BJ (cell line): ENCODE measurements at regions not wholly inside any gene's neighbourhood (a gene's known extent, or its start where the extent isn't known, plus 50 kb on each side); places are given as distances from the start of the nearest gene placed in this dataset.

Source experiments
- CTCF ChIA-PET: fragments of 350-600 bp; formaldehyde crosslinking; extraction: SDS; loops from one replicate; lab custom pipeline; 2021; ENCODE audit warnings: antibody characterized with exemption, inconsistent platforms; lab: Yijun Ruan, JAX
- POLR2A ChIA-PET: fragments of 300-600 bp; sonication (Branson Sonifier 250); formaldehyde crosslinking; extraction: SDS; loops from one replicate; lab custom pipeline; 2021; ENCODE audit warnings: antibody characterized with exemption; lab: Charles Lee
- DNase-seq: peaks from one replicate; pipeline ENCODE4 v3.0.0-alpha.2; 2011; ENCODE audit warnings: low read depth
- H3K27me3 ChIP-seq: 2 replicates; pipeline ENCODE4 v1.6.0; 2011; ENCODE audit warnings: low read length; ENCODE audit not compliant: control insufficient read depth, insufficient read depth
- H3K36me3 ChIP-seq: 2 replicates; pipeline ENCODE4 v1.5.1; 2011; ENCODE audit warnings: low read length; ENCODE audit not compliant: control insufficient read depth, insufficient read depth
- H3K4me3 ChIP-seq: 2 replicates; pipeline ENCODE4 v1.5.1; 2011; ENCODE audit warnings: low read depth, mild to moderate bottlenecking, control low read depth, low read length
- CTCF ChIP-seq: IDR thresholded peaks from 2 replicates; pipeline ENCODE4 v1.5.1; 2011; ENCODE audit warnings: low read depth, mild to moderate bottlenecking, control low read depth, inconsistent platforms, low read length, moderate library complexity; ENCODE audit not compliant: insufficient read depth

- no peak for DNase-seq
- ChIA-PET POLR2A (no interaction called here), CTCF (no interaction called here)
- no peak for TF ChIP-seq CTCF
- no peaks in the 10 kb centered on the region for H3K36me3 ChIP-seq
- no peaks in the 10 kb centered on the region for H3K27me3 ChIP-seq
- H3K4me3 ChIP-seq: no peak overlapping the region
Measured at GRCh38 chr4:28148221-28148620, 1287.6 kb downstream of the STIM2 start.

DNA sequence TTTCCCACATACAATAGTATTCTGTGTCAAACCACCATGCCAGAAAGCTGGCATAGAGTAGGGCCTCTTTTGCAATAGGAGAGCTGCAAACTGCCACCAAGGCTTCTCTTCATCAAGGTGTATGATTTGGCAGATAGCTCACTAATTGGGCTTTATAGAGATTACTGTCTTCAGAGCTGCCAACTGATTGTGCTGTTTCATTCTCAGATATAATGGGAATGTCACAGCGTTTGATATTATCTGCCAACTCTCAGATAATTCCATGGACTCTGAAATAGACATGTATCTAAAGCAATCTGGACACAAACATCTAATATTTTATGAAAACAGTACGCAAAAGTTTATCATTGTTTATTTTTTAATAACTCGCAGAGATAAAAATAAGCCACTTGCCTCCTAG is 1289.1 kb downstream of the STIM2 start:
- Histone ChIP-seq H3K36me3 (no peaks in the 10 kb centered on the region), H3K4me3 (no peak overlapping the region), H3K27me3 (no peaks in the 10 kb centered on the region)
- DNase-seq: no peak
- ChIA-PET POLR2A (no interaction called here), CTCF (no interaction called here)
- TF ChIP-seq CTCF: no peak

- TF ChIP-seq CTCF: no peak
- no peak overlapping the region for H3K4me3 ChIP-seq
- no peaks in the 10 kb centered on the region for H3K36me3 ChIP-seq
- no peaks in the 10 kb centered on the region for H3K27me3 ChIP-seq
- POLR2A ChIA-PET: no interaction called here
- CTCF ChIA-PET: no interaction called here
- DNase-seq: no peak
Measured at GRCh38 chr4:28151314-28151713, 1290.7 kb downstream of the STIM2 start.

DNA sequence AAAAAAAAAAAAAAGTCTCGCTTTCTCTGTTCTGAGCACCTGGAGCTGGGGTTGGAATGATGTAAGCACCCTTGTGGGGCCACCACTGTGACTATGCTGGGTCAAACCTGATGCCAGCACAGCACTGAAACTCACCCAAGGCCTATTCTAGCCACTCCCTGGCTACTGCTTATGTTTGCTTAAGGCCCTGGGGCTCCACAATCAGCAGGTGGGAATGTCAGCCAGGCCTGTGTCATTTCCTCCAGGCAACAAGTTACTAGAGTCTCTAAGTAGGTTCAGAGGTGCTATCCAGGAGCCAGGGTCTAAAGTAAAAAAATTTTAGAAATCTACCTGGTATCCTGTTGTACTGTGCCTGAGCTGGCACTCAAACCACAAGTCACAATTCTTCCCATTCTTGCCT is 1306.8 kb downstream of the STIM2 start:
- CTCF ChIA-PET: no interaction called here
- Histone ChIP-seq H3K27me3 (no peaks in the 10 kb centered on the region), H3K36me3 (no peaks in the 10 kb centered on the region), H3K4me3 (no peak overlapping the region)
- POLR2A ChIA-PET: no interaction called here
- no peak for DNase-seq
- no peak for TF ChIP-seq CTCF

DNA sequence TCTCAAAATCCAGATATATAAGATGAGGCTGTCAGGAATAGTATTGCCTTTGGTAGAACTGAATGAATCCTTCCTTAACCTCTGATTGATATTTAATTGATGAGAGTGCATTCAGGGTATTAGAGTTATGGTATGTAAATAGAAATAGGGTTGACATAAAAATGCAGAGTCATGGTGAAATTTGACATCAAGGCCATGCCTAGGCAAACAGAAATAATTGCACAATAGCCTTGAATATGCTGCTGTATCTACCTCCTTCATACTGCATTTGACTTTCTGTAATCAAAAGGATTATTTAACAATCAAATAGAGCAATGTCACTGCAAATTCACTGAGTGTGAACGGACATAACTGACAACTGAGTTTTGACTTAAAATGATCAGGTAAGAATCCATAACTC is 1316.3 kb downstream of the STIM2 start:
- no peak for DNase-seq
- TF ChIP-seq CTCF: no peak
- CTCF ChIA-PET: no interaction called here
- Histone ChIP-seq H3K27me3 (no peaks in the 10 kb centered on the region; the same call in 1 of the 2 replicates), H3K36me3 (no peaks in the 10 kb centered on the region), H3K4me3 (no peak overlapping the region)
- POLR2A ChIA-PET: no interaction called here
